SK-N-SH treated with all-trans-retinoic acid at 6 μM for 48 hours (cell line): ENCODE measurements at regions not wholly inside any gene's neighbourhood (a gene's known extent, or its start where the extent isn't known, plus 50 kb on each side); places are given as distances from the start of the nearest gene placed in this dataset.

Experiments used
- ATAC-seq: fragments of 200-7000 bp; cut with Tn5 transposase; 3 replicates; pipeline ENCODE4 v1.9.1; 2020; ENCODE audit warnings: mild to moderate bottlenecking, moderate library complexity
- ARNTL ChIP-seq: fragments of 450-650 bp; formaldehyde crosslinking; IDR thresholded peaks from 2 replicates; pipeline ENCODE4 v1.5.0; 2020; ENCODE audit warnings: low read depth, mild to moderate bottlenecking, moderate library complexity, borderline replicate concordance
- BACH2 ChIP-seq: fragments of 250-450 bp; sonication (Bioruptor Pico); IDR thresholded peaks from 2 replicates; pipeline ENCODE4 v1.9.0; 2021; ENCODE audit warnings: mild to moderate bottlenecking, borderline replicate concordance
- CREB5 ChIP-seq: fragments of 250-450 bp; sonication (Bioruptor Pico); IDR thresholded peaks from 2 replicates; pipeline ENCODE4 v1.5.1; 2020; ENCODE audit warnings: low read depth, mild to moderate bottlenecking, moderate library complexity
- CSDC2 ChIP-seq: fragments of 250-450 bp; sonication (Bioruptor Pico); IDR thresholded peaks from 2 replicates; pipeline ENCODE4 v1.5.0; 2020; ENCODE audit warnings: mild to moderate bottlenecking, moderate library complexity
- ESRRG ChIP-seq: fragments of 250-450 bp; sonication (Bioruptor Pico); IDR thresholded peaks from 2 replicates; pipeline ENCODE4 v1.6.1; 2021; ENCODE audit warnings: mild to moderate bottlenecking
- ISL1 ChIP-seq: fragments of 250-450 bp; sonication (Bioruptor Pico); IDR thresholded peaks from 2 replicates; pipeline ENCODE4 v2.1.2; 2022; ENCODE audit warnings: mild to moderate bottlenecking, moderate library complexity
- OSR1 ChIP-seq: fragments of 250-450 bp; sonication (Bioruptor Pico); IDR thresholded peaks from 2 replicates; pipeline ENCODE4 v1.8.0; 2022; ENCODE audit warnings: moderate library complexity, mild to moderate bottlenecking, inconsistent platforms
- POU6F1 ChIP-seq: fragments of 250-450 bp; sonication (Bioruptor Pico); IDR thresholded peaks from 2 replicates; pipeline ENCODE4 v1.8.0; 2021; ENCODE audit warnings: low read depth, mild to moderate bottlenecking, moderate library complexity, borderline replicate concordance
- PPARA ChIP-seq: fragments of 250-450 bp; sonication (Bioruptor Pico); IDR thresholded peaks from 2 replicates; pipeline ENCODE4 v1.5.0; 2020; ENCODE audit warnings: mild to moderate bottlenecking, borderline replicate concordance
- RARB ChIP-seq: fragments of 250-450 bp; sonication (Bioruptor Pico); IDR thresholded peaks from 2 replicates; pipeline ENCODE4 v1.8.0; 2021; ENCODE audit warnings: mild to moderate bottlenecking, moderate library complexity
- SNAI2 ChIP-seq: fragments of 250-450 bp; sonication (Bioruptor Pico); IDR thresholded peaks from 2 replicates; pipeline ENCODE4 v1.5.0; 2020; ENCODE audit warnings: mild to moderate bottlenecking, moderate library complexity
- TCF4 ChIP-seq: fragments of 250-450 bp; sonication (Bioruptor Pico); IDR thresholded peaks from 2 replicates; pipeline ENCODE4 v1.8.0; 2021; ENCODE audit warnings: mild to moderate bottlenecking, moderate library complexity, borderline replicate concordance
- TOX ChIP-seq: fragments of 250-450 bp; sonication (Bioruptor Pico); IDR thresholded peaks from 2 replicates; pipeline ENCODE4 v1.8.0; 2021; ENCODE audit warnings: mild to moderate bottlenecking, moderate library complexity, borderline replicate concordance
- ZC3H10 ChIP-seq: fragments of 250-450 bp; sonication (Bioruptor Pico); IDR thresholded peaks from 2 replicates; pipeline ENCODE4 v1.5.1; 2021; ENCODE audit warnings: mild to moderate bottlenecking, moderate library complexity
- ZFP30 ChIP-seq: fragments of 450-650 bp; formaldehyde crosslinking; IDR thresholded peaks from 2 replicates; pipeline ENCODE4 v1.5.0; 2022; ENCODE audit warnings: mild to moderate bottlenecking, moderate library complexity
- ZNF565 ChIP-seq: fragments of 450-650 bp; formaldehyde crosslinking; conservative IDR thresholded peaks from 2 replicates; pipeline ENCODE4 v1.5.0; 2020; ENCODE audit warnings: low read depth, mild to moderate bottlenecking, moderate library complexity
- ZNF8 ChIP-seq: fragments of 450-650 bp; formaldehyde crosslinking; IDR thresholded peaks from 2 replicates; pipeline ENCODE4 v1.5.0; 2020; ENCODE audit warnings: mild to moderate bottlenecking, moderate library complexity
- TF ChIP-seq, protein P1 (sequence below): fragments of 250-450 bp; sonication (Bioruptor Pico); IDR thresholded peaks from 2 replicates; pipeline ENCODE4 v1.5.0; 2020; ENCODE audit warnings: mild to moderate bottlenecking, moderate library complexity
- TF ChIP-seq, protein P2 (sequence below): fragments of 250-450 bp; sonication (Bioruptor Pico); IDR thresholded peaks from 2 replicates; pipeline ENCODE4 v1.5.1; 2021; ENCODE audit warnings: mild to moderate bottlenecking, moderate library complexity

GRCh38 chr12:24175929-24176328 is 226.5 kb upstream of the SOX5 start:
- ATAC-seq = no peak
- no peak for TF ChIP-seq CSDC2 (CRISPR knock-in tag)
- no peak for TF ChIP-seq SNAI2
- no peak for TF ChIP-seq ZNF8 (CRISPR knock-in tag)
- no peak for TF ChIP-seq BACH2 (CRISPR knock-in tag)
- no peak for TF ChIP-seq ZNF565 (CRISPR knock-in tag)
- no peak for TF ChIP-seq ARNTL (CRISPR knock-in tag)
- no peak for TF ChIP-seq RARB
- no peak for TF ChIP-seq PPARA (CRISPR knock-in tag)
- TF ChIP-seq ZC3H10 (CRISPR knock-in tag) = no peak
- TF ChIP-seq ZFP30 (CRISPR knock-in tag) = no peak
- no peak for TF ChIP-seq OSR1 (CRISPR knock-in tag)
- TF ChIP-seq, all 23 proteins: peak for 0

GRCh38 chr12:24175284-24175683 is 225.8 kb upstream of the SOX5 start:
- no peak for TF ChIP-seq ESRRG (CRISPR knock-in tag)
- no peak for TF ChIP-seq ZFP30 (CRISPR knock-in tag)
- TF ChIP-seq RARB = no peak
- TF ChIP-seq CSDC2 (CRISPR knock-in tag) = no peak
- no peak for TF ChIP-seq ISL1
- no peak for TF ChIP-seq ZNF565 (CRISPR knock-in tag)
- TF ChIP-seq, protein P1, sequence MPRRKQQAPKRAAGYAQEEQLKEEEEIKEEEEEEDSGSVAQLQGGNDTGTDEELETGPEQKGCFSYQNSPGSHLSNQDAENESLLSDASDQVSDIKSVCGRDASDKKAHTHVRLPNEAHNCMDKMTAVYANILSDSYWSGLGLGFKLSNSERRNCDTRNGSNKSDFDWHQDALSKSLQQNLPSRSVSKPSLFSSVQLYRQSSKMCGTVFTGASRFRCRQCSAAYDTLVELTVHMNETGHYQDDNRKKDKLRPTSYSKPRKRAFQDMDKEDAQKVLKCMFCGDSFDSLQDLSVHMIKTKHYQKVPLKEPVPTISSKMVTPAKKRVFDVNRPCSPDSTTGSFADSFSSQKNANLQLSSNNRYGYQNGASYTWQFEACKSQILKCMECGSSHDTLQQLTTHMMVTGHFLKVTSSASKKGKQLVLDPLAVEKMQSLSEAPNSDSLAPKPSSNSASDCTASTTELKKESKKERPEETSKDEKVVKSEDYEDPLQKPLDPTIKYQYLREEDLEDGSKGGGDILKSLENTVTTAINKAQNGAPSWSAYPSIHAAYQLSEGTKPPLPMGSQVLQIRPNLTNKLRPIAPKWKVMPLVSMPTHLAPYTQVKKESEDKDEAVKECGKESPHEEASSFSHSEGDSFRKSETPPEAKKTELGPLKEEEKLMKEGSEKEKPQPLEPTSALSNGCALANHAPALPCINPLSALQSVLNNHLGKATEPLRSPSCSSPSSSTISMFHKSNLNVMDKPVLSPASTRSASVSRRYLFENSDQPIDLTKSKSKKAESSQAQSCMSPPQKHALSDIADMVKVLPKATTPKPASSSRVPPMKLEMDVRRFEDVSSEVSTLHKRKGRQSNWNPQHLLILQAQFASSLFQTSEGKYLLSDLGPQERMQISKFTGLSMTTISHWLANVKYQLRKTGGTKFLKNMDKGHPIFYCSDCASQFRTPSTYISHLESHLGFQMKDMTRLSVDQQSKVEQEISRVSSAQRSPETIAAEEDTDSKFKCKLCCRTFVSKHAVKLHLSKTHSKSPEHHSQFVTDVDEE = no peak
- TF ChIP-seq TOX (CRISPR knock-in tag) = no peak
- TF ChIP-seq PPARA (CRISPR knock-in tag) = no peak
- TF ChIP-seq SNAI2 = no peak
- TF ChIP-seq ARNTL (CRISPR knock-in tag) = no peak
- TF ChIP-seq TCF4 (CRISPR knock-in tag) = no peak
- TF ChIP-seq ZNF8 (CRISPR knock-in tag) = no peak
- TF ChIP-seq, protein P2, sequence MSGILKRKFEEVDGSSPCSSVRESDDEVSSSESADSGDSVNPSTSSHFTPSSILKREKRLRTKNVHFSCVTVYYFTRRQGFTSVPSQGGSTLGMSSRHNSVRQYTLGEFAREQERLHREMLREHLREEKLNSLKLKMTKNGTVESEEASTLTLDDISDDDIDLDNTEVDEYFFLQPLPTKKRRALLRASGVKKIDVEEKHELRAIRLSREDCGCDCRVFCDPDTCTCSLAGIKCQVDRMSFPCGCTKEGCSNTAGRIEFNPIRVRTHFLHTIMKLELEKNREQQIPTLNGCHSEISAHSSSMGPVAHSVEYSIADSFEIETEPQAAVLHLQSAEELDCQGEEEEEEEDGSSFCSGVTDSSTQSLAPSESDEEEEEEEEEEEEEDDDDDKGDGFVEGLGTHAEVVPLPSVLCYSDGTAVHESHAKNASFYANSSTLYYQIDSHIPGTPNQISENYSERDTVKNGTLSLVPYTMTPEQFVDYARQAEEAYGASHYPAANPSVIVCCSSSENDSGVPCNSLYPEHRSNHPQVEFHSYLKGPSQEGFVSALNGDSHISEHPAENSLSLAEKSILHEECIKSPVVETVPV (CRISPR knock-in tag) = no peak
- TF ChIP-seq CREB5 = no peak
- TF ChIP-seq ZC3H10 (CRISPR knock-in tag) = no peak
- TF ChIP-seq, all 23 proteins: peak for 0
- ATAC-seq = no peak

DNA sequence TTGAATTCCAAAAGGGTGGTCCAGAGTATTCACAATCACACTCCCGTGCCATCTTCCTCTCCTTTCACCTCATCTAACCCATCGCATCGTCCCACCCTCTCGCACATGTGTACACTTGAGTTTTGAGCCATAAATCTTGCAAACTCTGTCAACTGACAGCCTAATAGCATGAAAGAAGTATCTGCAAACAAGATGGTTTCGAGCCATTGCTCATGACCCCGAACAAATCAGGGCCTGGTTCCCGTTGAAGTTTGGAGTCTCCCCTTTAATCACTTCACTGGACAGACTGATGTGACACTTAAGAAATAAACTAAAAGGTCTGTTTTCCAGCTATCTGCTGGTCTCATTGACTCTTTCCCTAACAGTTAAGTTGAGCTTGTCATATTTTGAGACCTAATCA is 223.6 kb upstream of the SOX5 start:
- no peak for ATAC-seq
- no peak for TF ChIP-seq ZNF565 (CRISPR knock-in tag)

GRCh38 chr12:24172773-24173066 is 223.2 kb upstream of the SOX5 start:
- TF ChIP-seq POU6F1 (CRISPR knock-in tag) (no peak), ZNF565 (CRISPR knock-in tag) (no peak)
- TF ChIP-seq, protein P2 (CRISPR knock-in tag) = no peak
- TF ChIP-seq, all 23 proteins: peak for 0

More at GRCh38 chr12:24172773-24173066, 223.2 kb upstream of the SOX5 start:
- ATAC-seq = no peak
